DND-41 (cell line): ENCODE measurements at regions not wholly inside any gene's neighbourhood (a gene's known extent, or its start where the extent isn't known, plus 50 kb on each side); places are given as distances from the start of the nearest gene placed in this dataset.

ENCODE experiments used
- EZH2 ChIP-seq: IDR thresholded peaks from 3 replicates; pipeline ENCODE4 v1.6.1; 2012; ENCODE audit warnings: borderline replicate concordance, low read depth, mild to moderate bottlenecking, moderate library complexity, low read length, inconsistent platforms; ENCODE audit not compliant: severe bottlenecking
- TF ChIP-seq, protein P1 (sequence below): IDR thresholded peaks from 2 replicates; pipeline ENCODE4 v1.5.1; 2012; ENCODE audit warnings: borderline replicate concordance, low read length, moderate library complexity, mild to moderate bottlenecking; ENCODE audit not compliant: poor library complexity, severe bottlenecking; ENCODE audit errors: extremely low read depth

DNA sequence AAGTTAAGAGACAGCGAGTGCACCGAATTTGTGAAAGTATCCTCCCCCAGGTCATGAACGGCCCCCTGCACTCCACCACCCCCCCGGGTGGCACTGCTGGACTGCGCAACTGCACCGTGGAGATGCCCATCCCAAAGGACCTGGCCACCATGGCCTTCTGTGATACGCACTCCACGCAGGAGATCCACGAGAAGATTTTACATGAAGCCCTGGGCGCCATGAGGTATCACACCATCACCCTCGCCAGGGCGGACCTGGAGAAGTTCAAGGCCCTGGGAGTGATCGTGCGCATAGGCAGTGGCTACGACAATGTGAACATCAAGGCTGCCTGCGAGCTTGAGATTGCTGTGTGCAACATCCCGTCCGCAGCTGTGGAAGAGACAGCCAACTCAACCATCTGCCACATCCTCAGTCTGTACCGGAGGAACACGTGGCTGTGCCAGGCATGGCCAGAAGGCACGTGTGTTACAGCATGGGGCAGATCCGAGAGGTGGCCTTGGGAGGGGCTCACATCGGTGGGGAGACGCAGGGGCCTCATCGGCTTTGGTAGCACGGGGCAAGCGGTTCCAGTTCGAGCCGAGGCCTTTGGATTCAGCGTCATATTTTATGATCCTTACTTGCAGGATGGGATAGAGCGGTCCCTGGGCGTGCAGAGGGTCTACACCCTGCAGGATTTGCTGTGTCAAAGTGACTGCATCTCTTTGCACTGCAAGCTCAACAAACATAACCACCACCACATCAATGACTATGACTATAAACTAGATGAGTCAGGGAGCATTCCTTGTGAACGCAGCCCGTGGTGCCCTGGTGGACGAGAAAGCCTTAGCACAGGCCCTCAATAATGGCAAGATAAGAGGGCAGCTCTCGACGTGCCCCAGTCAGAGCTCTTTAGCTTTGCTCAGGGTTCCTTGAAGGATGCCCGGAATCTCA is 290.8 kb upstream of the MC4R start:
- TF ChIP-seq, protein P1, sequence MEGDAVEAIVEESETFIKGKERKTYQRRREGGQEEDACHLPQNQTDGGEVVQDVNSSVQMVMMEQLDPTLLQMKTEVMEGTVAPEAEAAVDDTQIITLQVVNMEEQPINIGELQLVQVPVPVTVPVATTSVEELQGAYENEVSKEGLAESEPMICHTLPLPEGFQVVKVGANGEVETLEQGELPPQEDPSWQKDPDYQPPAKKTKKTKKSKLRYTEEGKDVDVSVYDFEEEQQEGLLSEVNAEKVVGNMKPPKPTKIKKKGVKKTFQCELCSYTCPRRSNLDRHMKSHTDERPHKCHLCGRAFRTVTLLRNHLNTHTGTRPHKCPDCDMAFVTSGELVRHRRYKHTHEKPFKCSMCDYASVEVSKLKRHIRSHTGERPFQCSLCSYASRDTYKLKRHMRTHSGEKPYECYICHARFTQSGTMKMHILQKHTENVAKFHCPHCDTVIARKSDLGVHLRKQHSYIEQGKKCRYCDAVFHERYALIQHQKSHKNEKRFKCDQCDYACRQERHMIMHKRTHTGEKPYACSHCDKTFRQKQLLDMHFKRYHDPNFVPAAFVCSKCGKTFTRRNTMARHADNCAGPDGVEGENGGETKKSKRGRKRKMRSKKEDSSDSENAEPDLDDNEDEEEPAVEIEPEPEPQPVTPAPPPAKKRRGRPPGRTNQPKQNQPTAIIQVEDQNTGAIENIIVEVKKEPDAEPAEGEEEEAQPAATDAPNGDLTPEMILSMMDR = no peak
- TF ChIP-seq EZH2 = no peak
